ENCODE measurements at regions not wholly inside any gene's neighbourhood (a gene's known extent, or its start where the extent isn't known, plus 50 kb on each side); places are given as distances from the start of the nearest gene placed in this dataset.
A peak's percentile ranks its signal among the peaks of the same experiment; 100 is the strongest.

- peaks cover 7% of the 10 kb centered on the region; the same call in 1 of the 2 replicates for H3K27me3 Mint-ChIP-seq (ENCODE audit: insufficient read depth)
- H3K4me3 Mint-ChIP-seq: no peak overlapping the region
- H3K9me3 Mint-ChIP-seq: peaks cover 3% of the 10 kb centered on the region; the same call in 1 of the 2 replicates
- no peaks in the 10 kb centered on the region for H3K36me3 Mint-ChIP-seq (ENCODE audit: low read depth)
- no peak overlapping the region for H3K27ac Mint-ChIP-seq
- H3K4me1 Mint-ChIP-seq (ENCODE audit: low read depth): peaks cover 4% of the 10 kb centered on the region; the same call in 1 of the 2 replicates
- peak; percentile 46 for TF ChIP-seq CTCF (IDR thresholded peaks at IDR 0.05)
- no peak for DNase-seq
Observed at GRCh38 chr2:157093666-157094065, 163.8 kb upstream of the GALNT5 start.

DNA sequence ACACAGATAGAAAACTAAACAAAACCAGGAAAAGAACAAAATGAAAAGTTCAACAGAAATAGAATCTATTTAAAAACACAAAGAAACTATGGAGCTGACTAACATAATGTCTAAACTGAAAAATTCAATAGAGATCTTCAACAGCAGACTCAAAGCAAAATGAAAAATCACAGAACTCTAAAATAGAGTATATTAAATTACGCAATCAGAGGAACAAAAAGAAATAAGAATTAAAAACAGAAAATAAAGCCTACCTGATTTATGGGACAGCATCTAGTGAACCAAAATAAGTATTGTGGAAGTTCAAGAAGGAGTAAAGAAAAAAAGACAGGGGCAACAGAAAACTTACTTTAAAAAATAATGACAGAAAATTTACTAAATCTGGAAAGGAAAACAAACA is 152.1 kb upstream of the GALNT5 start:
- no peaks in the 10 kb centered on the region for H3K4me1 Mint-ChIP-seq (ENCODE audit: low read depth)
- TF ChIP-seq CTCF (IDR thresholded peaks at IDR 0.05): no peak
- peaks cover 6% of the 10 kb centered on the region; the same call in 1 of the 2 replicates for H3K9me3 Mint-ChIP-seq
- no peak for DNase-seq
- no peak overlapping the region for H3K4me3 Mint-ChIP-seq
- H3K27ac Mint-ChIP-seq: no peak overlapping the region
- H3K27me3 Mint-ChIP-seq (ENCODE audit: insufficient read depth): peaks cover 11% of the 10 kb centered on the region
- H3K36me3 Mint-ChIP-seq (ENCODE audit: low read depth): peaks cover 7% of the 10 kb centered on the region; the same call in 1 of the 2 replicates

DNA sequence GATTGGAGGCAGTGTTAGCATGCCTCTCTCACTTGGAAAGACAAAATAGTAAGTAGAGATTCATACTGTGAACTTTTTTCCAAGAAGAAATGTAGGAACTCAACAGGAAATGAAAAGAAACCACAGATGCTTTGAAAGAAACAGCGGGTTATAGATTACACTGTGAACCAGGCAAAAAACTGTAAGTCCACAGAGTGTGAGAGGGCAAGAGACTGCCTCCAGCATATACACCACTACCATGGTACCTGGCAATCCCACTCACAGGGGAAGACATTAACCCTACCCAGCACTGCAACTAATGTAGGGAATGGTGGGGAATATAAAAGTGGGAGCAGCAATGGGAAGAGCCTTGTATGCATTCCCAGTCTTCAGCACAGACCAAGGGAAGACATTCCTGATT is 150.6 kb upstream of the GALNT5 start:
- H3K27me3 Mint-ChIP-seq (ENCODE audit: insufficient read depth): peaks cover 6% of the 10 kb centered on the region
- DNase-seq: no peak
- no peaks in the 10 kb centered on the region for H3K4me1 Mint-ChIP-seq (ENCODE audit: low read depth)
- no peak for TF ChIP-seq CTCF (IDR thresholded peaks at IDR 0.05)
- peaks cover 6% of the 10 kb centered on the region; the same call in 1 of the 2 replicates for H3K9me3 Mint-ChIP-seq
- H3K36me3 Mint-ChIP-seq (ENCODE audit: low read depth): peaks cover 7% of the 10 kb centered on the region; the same call in 1 of the 2 replicates
- no peak overlapping the region for H3K4me3 Mint-ChIP-seq
- no peak overlapping the region for H3K27ac Mint-ChIP-seq

- Mint-ChIP-seq H3K27ac (no peak overlapping the region), H3K9me3 (peaks cover 6% of the 10 kb centered on the region; the same call in 1 of the 2 replicates), H3K4me3 (no peak overlapping the region), H3K27me3 (ENCODE audit: insufficient read depth) (peaks cover 6% of the 10 kb centered on the region), H3K4me1 (ENCODE audit: low read depth) (no peaks in the 10 kb centered on the region), H3K36me3 (ENCODE audit: low read depth) (peaks cover 7% of the 10 kb centered on the region; the same call in 1 of the 2 replicates)
- TF ChIP-seq CTCF (IDR thresholded peaks at IDR 0.05): no peak
- DNase-seq: no peak
Observed at GRCh38 chr2:157107460-157107859, 150.0 kb upstream of the GALNT5 start.

- no peak for TF ChIP-seq CTCF (IDR thresholded peaks at IDR 0.05)
- no peak for DNase-seq
- Mint-ChIP-seq H3K27ac (no peak overlapping the region), H3K27me3 (ENCODE audit: insufficient read depth) (peaks cover 6% of the 10 kb centered on the region), H3K36me3 (ENCODE audit: low read depth) (peaks cover 7% of the 10 kb centered on the region; the same call in 1 of the 2 replicates), H3K9me3 (peaks cover 6% of the 10 kb centered on the region; the same call in 1 of the 2 replicates), H3K4me3 (no peak overlapping the region), H3K4me1 (ENCODE audit: low read depth) (no peaks in the 10 kb centered on the region)
Observed at GRCh38 chr2:157107877-157108276, 149.6 kb upstream of the GALNT5 start.
